Gastrocnemius medialis (tissue), 4 donors: ENCODE measurements at regions not wholly inside any gene's neighbourhood (a gene's known extent, or its start where the extent isn't known, plus 50 kb on each side); places are given as distances from the start of the nearest gene placed in this dataset.

Source experiments
- POLR2A ChIP-seq, 2 donors: fragments of 450-650 bp; IDR thresholded peaks; one replicate each; pipeline ENCODE4 v1.6.1; 2017; ENCODE audit warnings: antibody characterized with exemption in 2 of 2, mild to moderate bottlenecking in 2 of 2, moderate library complexity in 2 of 2
- TF ChIP-seq, protein P1 (sequence below), 5 experiments: fragments of 450-650 bp in 3 of 5; fragments of 200-600 bp in 2 of 5; sonication (generic) in 2 of 5; IDR thresholded peaks in 4 of 5; conservative IDR thresholded peaks in 1 of 5; 1 replicate in 4 of 5; 2 replicates in 1 of 5; pipeline ENCODE4 v1.5.1; 2016 to 2019; ENCODE audit warnings: antibody characterized with exemption in 5 of 5, mild to moderate bottlenecking in 3 of 5, moderate library complexity in 3 of 5

DNA sequence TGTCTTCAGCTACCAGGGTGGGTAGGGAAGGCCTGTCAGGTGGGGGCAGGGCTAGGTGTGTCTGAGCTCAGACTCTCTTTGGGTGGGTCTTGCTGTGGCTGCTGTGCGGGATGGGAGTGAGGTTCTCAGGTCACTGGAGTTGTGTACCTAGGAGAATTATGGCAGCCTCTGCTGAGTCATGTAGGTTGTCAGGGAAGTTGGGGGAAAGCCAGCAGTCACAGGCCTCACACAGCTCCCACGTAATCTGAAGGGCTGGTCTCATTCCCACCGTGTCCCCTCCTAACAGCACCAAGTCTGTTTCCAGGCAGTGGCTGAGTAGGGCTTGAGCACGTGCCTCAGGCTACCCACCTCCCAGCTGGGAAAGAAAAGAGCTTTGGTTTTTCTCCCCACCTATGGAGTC, 67.0 kb downstream of the CHCHD4 start:
- TF ChIP-seq, protein P1, sequence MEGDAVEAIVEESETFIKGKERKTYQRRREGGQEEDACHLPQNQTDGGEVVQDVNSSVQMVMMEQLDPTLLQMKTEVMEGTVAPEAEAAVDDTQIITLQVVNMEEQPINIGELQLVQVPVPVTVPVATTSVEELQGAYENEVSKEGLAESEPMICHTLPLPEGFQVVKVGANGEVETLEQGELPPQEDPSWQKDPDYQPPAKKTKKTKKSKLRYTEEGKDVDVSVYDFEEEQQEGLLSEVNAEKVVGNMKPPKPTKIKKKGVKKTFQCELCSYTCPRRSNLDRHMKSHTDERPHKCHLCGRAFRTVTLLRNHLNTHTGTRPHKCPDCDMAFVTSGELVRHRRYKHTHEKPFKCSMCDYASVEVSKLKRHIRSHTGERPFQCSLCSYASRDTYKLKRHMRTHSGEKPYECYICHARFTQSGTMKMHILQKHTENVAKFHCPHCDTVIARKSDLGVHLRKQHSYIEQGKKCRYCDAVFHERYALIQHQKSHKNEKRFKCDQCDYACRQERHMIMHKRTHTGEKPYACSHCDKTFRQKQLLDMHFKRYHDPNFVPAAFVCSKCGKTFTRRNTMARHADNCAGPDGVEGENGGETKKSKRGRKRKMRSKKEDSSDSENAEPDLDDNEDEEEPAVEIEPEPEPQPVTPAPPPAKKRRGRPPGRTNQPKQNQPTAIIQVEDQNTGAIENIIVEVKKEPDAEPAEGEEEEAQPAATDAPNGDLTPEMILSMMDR (IDR thresholded peaks at IDR 0.05 in 4 of 5, conservative IDR thresholded peaks at IDR 0.05 in 1 of 5): no peak
- no peak for TF ChIP-seq POLR2A (IDR thresholded peaks at IDR 0.05)
